SKM-1 treated with dmso at 0.1 percent for 144 hours (cell line): ENCODE measurements at regions not wholly inside any gene's neighbourhood (a gene's known extent, or its start where the extent isn't known, plus 50 kb on each side); places are given as distances from the start of the nearest gene placed in this dataset.
"Not testable (repeated sequence)": the region's sequence is repeated elsewhere in the genome, so short reads cannot be mapped to it uniquely, and the experiment has no call there.

Source experiments
- DNase-seq: peaks from one replicate; lab custom pipeline; 2025; ENCODE audit not compliant: unreplicated experiment; lab: John Stamatoyannopoulos, UW

DNA sequence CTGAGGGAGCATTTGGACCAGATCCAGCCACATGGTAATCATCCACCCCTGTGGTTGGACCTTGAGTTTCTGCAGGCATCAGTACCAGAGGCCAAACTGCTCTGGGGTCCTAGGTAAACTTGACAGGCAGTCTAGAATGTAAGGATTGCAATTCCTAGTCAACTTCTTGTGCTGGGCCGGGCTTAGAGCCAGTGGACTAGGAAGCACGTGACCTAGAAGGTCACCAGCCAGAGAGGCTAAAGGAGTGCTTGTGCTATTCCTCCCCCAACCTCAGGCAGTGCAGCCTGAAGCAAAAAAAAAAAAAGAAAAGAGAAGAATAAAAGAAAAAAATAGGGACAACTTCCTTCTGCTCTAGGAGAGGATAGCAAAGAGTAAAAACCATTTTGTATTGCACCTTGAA, 406.2 kb upstream of the FTMT start:
- DNase-seq: no peak

DNA sequence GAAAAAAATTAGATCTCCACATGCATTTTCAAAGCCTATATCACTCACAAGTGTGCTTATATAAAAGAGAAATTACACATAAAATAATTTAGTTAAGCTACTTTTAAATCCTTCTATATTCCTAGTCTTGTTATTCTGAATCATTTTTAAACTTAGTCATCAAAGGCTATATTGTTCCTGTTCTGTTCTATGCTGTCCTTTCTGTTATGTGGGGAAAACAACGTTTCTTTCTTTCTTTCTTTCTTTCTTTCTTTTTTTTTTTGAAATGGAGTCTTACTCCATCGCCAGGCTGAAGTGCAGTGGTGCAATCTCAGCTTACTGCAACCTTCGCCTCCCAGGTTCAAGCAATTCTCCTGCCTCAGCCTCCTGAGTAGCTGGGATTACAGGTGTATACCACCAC, 389.2 kb upstream of the FTMT start:
- no peak for DNase-seq

DNA sequence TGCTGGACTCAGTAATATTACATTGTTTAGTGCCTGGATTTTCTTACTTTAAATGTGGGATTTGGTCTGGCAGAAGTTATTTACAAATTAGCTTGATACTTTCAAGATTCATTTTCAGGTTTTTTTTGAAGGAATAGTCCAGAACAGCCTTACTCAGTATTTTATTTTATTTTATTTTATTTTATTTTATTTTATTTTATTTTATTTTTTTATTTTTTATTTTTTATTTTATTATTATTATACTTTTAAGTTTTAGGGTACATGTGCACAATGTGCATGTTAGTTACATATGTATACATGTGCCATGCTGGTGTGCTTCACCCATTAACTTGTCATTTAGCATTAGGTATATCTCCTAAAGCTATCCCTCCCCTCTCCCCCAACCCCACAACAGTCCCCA, 380.5 kb upstream of the FTMT start:
- DNase-seq: not testable (repeated sequence)

DNA sequence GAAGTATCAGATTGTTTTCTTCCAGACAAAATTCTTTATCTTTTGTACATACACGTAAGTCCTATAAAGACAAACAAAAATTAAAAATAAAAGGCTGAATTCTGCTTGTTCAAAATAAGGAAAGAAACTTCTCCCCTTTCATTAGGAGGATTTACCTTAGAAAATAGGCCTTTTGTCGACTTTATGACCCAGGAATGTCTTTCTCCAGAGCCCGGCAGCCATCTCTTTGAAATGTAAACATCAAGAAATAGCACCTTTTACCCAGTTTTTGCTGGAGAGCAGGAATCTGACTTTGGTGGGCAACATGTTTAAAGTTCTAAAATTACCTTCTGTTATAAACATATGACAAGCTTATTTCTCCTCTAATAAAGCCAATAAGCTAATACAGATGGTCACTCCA, 373.0 kb upstream of the FTMT start:
- DNase-seq: no peak

DNA sequence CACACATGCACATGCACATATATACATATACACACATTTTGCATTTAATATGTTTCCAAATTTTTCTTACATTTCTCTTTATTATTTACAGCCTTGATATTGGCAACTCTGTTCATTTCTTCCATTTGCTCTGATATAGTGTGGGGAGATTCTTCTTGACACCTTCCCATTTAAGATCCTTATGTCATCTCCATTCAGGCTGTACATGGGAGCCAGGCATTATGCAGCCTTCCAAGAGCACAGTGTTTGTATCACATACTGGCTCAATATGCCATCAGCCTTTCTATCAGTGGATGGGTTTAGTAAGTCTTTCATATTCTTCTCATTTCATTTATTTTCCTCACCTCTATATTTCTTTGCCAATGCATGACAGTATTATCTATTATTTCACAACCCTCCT, 372.3 kb upstream of the FTMT start:
- no peak for DNase-seq

DNA sequence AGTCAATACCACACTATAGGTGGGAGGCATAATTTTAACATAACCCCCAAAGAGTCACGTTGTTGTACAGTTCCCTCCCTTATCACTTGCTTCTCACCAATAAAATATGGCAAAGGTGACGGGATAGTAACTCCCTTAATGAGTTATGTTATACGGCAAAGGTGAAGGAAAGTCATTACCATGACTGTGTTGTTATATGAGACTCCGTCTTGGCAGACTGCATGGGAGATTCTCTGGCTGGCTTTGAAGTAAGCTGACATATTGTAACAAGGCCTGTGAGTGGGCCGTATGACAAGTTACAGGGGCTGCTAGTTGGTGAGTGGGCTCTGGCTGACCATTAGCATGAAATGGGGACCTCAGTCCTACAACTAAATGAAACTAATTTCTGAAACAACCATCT, 366.4 kb upstream of the FTMT start:
- no peak for DNase-seq

DNA sequence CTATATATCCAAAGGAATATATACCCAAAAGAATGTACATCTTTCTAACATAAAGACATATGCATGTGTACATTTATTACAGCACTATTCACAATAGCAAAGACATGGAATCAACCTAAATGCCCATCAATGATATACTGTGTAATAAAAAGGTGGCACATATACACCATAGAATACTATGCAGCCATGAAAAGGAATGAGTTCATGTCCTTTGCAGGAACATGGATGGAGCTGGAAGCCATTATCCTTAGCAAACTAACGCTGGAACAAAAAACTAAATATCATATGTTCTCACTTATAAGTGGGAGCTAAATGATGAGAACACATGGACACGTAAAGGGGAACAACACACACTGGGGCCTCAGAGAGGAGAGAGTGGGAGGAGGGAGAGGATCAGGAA, 365.7 kb upstream of the FTMT start:
- DNase-seq: not testable (repeated sequence)

DNA sequence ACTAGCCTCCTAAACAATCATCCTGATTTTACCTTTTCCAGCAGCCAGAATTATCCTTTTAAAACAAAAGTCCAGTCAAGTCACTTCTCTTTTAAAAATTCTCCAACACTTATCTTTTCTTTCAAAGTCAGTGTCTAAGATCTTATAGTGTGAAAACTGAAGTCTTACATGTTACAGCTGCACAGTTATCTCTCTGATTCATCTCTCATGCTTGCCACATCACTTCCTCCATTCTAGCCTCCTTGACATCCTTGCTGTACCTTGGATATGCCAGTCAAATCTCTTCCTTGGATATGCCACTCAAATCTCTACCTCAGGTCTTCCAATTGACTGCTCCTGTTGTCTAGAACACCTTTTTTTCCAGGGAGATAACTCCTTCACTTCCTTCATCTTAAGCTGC, 361.7 kb upstream of the FTMT start:
- no peak for DNase-seq

DNA sequence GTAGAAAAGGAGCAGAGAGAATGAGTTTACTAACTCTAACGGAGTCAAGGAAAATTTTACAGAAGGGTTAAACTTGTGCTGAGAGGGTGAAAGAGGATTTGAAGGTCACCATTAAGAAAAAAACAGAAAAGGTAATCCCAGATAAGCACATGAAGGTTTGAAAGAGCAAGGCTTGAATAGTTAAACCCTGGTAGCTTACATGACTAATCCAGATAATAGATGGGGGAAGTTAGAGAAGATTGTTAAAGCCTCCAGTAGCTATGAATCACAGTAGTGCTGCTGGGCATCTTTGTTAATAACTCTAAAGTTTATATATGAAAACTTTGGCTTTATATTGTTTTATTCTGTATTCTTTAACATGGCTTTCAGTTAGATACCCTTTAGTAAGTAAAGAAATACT, 354.5 kb upstream of the FTMT start:
- no peak for DNase-seq

DNA sequence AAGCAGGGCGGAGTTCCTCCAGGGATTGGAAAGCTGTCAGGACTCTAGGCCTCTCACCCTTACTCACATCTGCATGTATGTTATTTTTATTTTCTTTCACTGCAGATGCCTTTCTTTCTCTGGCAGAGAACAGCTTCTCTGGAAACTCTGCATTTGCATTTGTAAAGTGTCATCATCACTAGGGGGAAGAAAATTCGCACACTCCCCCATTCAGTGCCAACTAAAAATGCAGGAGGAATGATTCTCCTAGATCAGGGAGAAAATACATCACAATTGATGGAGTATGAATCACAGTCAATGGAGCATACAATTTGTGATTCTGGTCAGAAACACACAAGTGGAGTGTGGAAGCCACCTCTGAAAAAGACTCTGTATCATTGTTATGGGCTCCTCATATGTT, 351.4 kb upstream of the FTMT start:
- DNase-seq: no peak

DNA sequence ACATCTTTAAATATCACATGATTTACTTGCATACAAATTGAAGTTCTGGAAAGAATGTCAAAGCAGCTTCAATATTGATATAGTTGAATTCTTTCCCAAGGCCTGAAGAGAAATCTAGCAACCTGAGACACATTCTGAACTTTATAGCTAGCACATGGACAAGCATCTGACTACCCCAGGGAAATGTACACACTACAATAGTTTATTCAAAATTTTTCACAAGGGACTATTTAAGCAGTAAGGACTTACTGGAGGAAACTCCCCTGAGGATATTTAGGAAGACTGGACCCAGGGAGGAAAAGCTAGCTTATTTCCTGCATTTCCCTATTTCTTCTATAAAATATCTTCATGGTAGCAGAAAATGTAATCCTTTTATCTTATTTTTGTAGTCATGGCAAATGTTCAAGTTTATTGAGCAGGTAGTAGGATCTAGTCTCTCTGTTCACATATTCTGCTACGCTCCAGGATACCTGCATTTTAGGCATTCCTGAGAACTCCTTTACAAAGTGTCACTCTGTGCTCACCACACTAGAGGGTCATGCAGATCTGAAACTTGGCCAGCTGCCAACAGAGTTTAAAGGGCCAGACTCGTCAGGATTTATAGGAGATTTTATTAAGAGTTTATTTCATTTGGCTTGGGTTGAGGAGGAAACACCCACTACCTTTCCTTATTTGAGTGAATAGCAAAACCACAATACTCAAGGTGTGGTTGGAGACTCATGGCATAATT, 348.4 kb upstream of the FTMT start:
- no peak for DNase-seq

DNA sequence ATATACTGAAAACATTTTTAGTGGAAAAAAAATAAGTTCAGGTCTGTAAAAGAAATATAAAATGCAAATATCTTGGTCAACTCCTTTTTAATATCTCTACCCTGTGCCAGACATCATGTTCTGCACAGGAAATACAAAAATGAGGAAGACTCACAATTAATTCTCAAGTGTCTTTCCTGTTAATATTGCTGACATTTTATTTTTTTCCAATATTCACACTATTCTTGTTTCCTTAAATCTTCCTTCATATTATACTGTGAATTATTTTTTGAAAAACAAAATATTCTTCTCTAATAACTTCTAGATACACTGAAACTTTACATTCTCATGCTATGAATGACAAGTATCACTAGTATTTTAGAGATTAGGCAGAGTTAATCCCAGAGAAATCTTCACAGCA, 334.7 kb upstream of the FTMT start:
- no peak for DNase-seq

DNA sequence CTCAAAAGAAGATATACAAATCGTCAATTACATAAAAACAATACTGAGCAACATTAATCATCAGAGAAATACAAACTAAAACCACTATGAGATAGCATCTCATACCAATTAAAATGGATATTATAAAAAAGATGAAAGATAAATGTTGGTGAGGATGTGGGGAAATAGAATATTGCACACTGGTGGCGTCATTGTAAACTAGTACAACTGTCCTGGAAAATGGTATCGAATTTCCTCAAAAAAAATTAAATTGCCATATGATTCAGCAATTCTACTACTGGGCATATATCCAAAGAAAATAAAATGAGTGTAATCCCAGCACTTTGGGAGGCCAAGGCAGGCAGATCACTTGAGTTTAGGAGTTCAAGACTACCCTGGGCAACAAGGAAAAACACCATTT, 326.0 kb upstream of the FTMT start:
- no peak for DNase-seq

DNA sequence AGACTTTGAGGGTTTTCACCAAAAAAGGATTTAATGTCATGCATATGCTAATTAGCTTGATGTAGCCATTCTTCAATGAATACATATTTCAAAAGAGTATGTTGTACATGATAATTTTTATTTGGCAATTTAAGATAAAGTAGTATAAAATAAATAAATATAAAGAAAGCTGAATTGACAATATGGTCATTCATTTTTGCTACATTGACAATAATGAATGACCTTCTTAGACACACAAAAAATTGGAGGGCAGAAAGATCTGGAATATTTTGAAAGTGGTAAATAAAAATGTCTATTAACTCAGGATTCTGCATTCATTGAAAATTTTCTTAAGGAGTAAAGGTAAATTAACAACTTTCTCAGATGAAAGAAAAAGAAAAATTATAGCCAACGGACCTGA, 324.8 kb upstream of the FTMT start:
- no peak for DNase-seq

DNA sequence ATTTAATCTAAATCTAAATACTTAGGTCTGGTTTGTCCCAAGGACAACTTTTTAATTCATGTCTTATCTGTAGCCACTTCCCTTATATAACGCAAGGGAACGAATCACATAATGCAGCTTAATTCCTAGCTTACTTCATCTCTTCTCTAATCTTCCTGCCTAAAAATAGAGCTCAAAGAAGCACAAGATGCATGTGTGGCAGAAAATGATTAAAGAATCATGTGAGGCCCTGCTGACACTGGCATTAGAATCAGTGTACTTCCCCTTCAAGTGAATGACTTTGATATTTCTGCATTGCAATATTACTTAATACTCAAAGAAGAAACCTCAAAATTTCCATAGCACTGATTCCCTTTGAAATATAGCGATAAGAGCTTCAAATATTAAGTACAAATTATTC, 317.9 kb upstream of the FTMT start:
- no peak for DNase-seq

DNA sequence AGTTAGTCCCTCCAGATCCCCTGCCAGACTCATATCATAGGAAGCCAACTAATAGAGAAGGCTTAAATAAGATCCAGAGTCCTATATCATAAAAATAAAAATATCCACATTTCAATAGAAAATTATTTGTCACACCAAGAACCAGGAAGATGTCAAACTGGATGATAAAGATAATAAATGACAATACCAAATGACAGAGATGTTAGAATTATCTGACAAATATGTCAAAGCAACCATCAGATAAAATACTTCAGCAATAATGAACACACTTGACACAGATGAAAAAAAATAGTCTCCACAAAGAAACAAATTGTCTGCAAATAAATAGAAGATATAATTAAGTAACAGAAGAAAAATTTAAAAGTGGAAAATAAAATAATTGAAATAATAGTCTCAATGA, 300.7 kb upstream of the FTMT start:
- DNase-seq: no peak

DNA sequence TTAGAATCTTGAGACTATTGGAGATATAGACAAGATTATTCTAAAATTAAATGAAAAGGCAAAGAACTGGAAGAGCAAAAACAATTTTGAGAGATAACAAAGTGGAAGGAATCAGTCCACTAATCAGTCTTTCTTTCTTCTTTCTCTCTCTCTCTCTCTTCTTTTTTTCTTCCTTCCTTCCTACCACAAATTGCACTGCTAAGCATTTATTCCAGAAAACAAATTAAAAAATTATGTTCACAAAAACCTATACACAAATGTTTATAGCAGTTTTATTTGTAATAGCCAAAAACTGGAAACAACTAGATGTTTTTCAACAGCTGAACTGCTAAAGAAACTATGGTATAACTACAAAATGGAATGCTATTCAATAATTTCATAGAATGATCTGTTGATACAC, 291.9 kb upstream of the FTMT start:
- DNase-seq: no peak

DNA sequence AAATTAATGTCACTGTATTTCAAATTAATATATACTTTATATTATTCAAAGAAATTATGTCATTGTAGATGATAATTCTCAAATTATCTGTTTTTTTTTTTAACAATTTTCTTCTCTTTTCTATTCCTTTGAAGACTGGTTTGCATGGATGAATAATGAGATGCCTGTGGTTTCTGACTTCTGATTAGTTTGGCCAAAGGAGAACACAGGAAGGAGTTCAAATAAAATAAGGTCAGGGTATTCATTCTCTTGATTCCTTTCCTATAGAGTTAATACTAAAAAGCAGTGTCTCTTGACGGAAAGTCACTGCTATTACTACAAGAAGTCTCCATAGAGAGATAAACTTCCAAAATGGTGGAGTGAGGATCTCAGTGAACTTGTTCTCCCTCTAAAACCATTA, 279.6 kb upstream of the FTMT start:
- no peak for DNase-seq

DNA sequence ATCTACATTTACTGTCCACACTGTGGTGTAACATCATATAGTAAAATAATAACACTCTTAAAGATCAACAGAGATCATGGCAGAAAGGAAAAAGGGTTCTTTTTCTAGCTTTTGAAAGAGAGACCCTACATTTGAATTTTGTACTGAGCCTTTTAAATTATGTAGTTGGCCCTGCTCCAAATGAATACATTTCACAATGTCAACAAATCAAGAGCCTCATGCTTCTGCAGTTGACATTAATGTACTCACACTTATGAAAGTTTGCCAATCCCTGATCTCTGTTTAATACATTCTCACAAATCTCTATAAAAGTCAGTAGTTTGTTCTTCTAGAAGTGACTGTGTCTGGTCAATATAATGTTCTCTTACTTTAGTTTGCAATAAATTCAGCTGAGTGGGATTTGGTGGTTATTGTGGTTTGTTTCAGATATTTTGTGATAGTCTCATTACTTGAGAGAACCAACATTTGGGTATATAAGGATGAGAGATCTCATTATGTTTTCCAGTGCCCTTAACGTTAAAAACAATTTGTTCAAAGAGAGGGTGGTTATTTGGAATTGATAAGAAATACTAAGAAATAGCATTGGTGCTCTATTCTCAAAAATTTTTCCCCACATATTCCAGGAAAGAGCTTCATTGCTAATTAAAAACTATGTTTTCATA, 277.8 kb upstream of the FTMT start:
- no peak for DNase-seq

DNA sequence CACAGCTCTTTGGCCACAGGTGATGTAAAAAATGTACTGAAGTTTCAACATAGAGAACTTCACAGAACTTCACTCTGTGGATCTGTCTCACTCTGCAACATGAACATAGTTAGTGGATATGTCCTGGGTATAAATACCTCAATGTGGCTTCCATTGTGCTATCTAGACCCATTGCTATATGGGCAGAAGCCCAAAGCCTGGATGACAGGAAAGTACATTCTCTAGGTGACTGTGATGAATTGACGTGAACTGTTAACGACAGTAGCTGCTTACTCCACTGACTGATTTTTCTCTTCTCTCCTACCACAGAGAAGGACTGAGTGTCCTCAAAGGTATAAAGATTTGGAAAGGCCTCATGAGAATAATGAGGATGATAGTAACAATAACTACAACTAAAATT, 270.1 kb upstream of the FTMT start:
- DNase-seq: no peak

DNA sequence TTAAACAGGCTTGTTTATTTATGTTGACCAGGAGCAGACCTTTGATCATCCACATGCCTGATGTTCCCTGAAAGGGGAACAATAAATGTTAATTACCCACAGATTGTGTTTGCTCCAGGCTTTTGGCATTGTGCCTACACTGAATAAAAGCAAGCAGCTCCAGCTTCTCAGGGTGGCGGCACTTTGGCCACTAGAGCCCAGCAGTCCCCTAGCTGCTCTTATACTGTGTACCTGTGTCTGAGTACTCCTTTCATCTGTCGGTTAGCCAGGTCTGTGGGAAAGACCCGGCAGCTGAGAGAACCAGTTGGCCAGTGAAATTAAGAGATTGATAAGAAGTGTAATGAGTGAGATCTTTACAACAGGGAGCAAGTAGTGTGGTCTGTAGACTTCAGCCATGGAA, 254.8 kb upstream of the FTMT start:
- DNase-seq: no peak

DNA sequence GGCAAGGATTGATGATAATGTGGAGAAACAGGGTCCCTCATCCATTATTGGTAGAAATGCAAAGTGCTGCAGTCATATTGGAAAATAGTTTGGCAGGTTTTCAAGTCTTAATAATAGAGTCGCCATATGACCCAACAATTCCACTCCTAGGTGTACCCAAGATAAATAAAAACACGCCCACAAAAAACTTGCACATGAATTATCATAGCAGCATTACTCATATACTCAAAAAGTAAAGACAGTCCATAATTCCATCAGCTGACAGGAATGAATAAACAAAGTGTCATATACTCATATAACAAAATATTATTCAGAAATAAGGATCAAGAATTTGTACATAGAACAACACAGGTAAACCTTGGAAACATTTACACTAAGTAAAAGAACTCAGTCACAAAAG, 242.9 kb upstream of the FTMT start:
- no peak for DNase-seq

DNA sequence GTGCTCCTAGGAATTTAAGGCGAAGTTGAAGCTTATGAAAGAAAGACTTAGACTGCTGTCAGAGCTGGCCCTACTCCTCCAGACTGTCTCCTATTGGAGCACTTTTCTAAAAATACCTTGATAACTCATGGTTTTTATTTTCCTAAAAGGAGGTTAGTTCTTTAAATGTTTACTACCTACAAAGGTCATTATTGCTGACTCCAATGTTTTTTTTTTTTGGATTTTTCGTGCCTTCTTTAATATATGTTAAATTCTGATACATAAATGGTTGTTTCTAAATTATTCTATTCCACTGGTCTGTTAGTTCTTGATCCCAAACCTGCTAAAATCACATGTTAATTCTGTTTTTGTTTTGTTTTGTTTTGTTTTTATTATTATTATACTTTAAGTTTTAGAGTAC, 227.6 kb upstream of the FTMT start:
- no peak for DNase-seq
